ENCODE measurements at regions not wholly inside any gene's neighbourhood (a gene's known extent, or its start where the extent isn't known, plus 50 kb on each side); places are given as distances from the start of the nearest gene placed in this dataset.

- TF ChIP-seq CTCF (IDR thresholded peaks at IDR 0.05) = no peak
- no peak for TF ChIP-seq POLR2A (IDR thresholded peaks at IDR 0.05)
Observed at GRCh38 chr1:55854911-55855310, 639.7 kb upstream of the USP24 start.
